C4-2B (cell line): ENCODE measurements at regions not wholly inside any gene's neighbourhood (a gene's known extent, or its start where the extent isn't known, plus 50 kb on each side); places are given as distances from the start of the nearest gene placed in this dataset.

Source experiments
- H3K27ac ChIP-seq: fragments of 450-650 bp; 2 replicates; pipeline ENCODE4 v1.5.1; 2017
- ZFX ChIP-seq: fragments of 450-650 bp; IDR thresholded peaks from 2 replicates; pipeline ENCODE4 v1.6.1; 2017
- TF ChIP-seq, protein P1 (sequence below): fragments of 450-650 bp; conservative IDR thresholded peaks from 2 replicates; pipeline ENCODE4 v1.5.1; 2017; ENCODE audit warnings: mild to moderate bottlenecking

DNA sequence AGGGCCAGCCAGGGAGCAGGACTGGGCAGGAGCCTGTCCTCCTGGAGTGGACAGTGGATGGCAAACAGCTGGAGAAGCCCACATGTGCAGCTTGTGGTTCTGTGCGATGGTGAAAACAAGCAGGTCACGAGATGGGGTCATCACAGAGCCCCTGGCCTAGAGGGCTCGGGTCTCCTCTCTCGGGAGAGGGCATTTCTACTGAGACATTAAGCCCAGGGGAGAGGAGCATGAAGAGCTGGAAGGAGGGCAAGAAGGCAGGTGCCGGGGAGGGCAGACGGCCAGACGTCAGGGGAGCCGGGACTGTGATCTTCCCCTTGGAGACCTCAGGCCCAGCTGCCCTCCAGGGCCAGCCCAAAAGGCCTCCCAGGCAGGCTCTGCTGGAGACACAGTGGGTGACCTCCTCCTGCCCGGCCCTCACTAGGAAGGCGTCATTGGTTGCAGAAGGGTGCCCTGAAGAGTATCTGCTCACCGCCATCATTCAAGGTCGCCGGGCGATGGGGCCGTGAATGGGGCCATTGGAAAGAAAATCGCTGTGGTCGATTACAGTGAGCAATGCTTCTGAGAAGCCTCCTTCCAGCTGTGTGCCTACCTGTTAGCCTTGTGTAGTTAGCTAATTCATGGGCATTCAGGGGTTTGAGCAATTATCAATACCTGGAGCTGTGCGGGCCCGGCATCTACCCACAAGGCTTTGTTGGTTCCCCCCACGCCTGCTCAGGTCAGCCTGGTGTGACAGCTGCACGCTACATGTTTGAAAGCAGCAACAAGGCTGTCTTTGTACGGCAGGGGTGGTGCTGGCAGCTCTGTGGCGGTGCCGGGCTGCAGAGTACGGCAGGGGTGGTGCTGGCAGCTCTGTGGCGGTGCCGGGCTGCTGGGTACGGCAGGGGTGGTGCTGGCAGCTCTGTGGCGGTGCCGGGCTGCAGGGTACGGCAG lies 72.3 kb upstream of the ACTRT2 start:
- TF ChIP-seq, protein P1, sequence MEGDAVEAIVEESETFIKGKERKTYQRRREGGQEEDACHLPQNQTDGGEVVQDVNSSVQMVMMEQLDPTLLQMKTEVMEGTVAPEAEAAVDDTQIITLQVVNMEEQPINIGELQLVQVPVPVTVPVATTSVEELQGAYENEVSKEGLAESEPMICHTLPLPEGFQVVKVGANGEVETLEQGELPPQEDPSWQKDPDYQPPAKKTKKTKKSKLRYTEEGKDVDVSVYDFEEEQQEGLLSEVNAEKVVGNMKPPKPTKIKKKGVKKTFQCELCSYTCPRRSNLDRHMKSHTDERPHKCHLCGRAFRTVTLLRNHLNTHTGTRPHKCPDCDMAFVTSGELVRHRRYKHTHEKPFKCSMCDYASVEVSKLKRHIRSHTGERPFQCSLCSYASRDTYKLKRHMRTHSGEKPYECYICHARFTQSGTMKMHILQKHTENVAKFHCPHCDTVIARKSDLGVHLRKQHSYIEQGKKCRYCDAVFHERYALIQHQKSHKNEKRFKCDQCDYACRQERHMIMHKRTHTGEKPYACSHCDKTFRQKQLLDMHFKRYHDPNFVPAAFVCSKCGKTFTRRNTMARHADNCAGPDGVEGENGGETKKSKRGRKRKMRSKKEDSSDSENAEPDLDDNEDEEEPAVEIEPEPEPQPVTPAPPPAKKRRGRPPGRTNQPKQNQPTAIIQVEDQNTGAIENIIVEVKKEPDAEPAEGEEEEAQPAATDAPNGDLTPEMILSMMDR, result no peak
- no peak for TF ChIP-seq ZFX

DNA sequence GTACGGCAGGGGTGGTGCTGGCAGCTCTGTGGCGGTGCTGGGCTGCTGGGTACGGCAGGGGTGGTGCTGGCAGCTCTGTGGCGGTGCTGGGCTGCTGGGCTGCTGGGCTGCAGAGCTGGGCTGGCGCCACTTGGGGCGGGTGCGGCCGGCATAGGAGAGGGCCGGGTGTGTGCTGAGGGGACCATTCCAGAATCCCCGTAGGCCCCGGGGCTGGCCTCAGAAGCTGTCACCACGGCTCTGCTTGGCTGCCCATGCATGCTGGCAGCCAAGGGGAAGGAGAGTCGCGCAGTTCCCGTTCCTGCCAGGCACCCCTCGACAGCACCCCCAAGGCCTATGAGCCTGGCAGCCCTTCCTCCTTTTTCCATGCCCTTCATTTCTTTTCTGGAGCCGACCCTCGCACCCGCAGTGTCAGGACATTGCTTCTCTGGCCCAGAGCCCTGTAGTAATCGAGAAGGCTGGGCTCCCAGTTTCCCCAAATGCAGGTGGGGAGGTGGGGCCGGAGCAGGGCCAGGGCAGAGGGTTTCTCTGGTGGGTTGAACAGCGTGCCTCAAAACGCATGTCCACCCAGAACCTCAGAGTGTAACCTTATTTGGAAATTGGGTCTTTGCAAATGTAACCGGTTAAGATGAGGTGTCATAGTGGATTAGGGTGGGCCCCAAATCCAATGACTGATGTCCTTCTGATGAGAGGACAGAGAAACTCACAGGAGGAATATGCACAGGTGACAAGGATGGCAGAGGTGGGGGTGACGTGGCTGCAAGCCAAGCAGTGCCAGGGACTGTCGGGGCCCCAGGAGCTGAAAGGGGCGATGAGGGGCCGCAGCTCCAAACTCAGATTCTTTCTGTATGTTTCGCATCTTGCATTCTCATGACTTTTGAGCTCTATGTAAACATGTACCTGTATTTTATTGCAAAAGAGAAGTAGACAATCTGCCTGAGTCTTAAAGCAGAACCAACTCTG lies 71.0 kb upstream of the ACTRT2 start:
- H3K27ac ChIP-seq, result no peak overlapping the region
- no peak for TF ChIP-seq ZFX
- TF ChIP-seq, protein P1, result no peak

More for the DNA sequence above, 72.3 kb upstream of the ACTRT2 start:
- H3K27ac ChIP-seq, result no peak overlapping the region

DNA sequence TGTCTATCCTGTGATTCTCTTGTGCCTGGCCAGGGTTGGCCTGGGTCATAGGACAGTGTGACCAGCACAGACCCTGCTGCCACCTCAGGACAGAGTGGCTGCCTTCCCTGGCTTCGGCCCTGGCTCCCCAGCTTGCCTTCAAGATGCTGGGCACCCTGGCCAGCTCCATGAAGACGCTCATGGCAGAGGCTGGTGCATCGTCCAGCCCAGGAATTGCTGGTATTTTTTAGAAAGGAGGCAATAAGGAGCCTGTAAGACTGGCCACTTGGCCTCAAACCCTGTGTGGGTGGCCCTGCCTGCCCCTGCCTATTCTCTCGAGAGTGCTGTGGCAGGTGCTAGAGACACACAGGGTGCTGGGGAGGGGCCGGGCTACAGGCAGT lies 70.4 kb upstream of the ACTRT2 start:
- no peak overlapping the region for H3K27ac ChIP-seq
- TF ChIP-seq, protein P1, result no peak
- no peak for TF ChIP-seq ZFX

DNA sequence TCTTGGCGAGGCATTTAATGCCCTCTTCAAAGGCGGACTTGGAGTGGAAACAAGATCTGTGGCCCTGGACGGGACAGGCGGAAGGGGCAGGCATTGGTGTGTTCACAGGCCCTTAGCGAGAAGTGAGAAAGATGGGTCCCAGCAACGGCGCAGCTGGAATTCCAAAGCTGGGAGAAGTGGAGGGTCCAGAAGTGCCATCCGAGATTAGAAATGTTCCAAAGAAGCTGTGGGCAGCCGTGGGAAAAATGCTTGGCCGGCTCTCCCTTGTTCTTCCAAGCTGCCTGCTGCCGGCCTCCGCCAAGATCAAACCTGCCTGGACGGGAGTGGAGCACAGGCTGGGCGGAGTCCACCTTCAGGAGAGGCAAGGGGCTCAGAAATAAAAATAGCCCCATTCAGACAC lies 69.4 kb upstream of the ACTRT2 start:
- TF ChIP-seq, protein P1, result no peak
- no peak for TF ChIP-seq ZFX
- H3K27ac ChIP-seq, result no peak overlapping the region

DNA sequence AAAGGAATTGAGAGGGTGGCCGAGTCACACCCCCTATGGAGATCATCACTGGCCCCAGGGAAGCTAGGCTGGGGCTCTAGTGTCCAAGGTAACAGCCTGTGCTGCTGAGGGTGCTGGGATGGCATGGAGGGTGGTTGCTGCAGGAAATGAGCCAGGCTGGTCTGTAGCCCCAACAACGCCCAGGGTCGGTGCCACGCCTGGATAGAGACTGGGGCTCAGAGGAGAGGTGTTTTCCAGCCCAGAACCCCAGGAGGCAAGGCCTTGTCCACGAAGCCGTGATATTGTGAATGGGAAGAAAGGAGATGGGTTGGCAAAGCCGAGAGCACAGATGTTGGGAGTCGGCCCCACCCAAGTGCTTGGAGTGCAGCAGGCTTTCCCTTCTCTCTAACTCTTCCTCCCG lies 68.9 kb upstream of the ACTRT2 start:
- H3K27ac ChIP-seq, result no peak overlapping the region
- no peak for TF ChIP-seq ZFX
- TF ChIP-seq, protein P1, result no peak

DNA sequence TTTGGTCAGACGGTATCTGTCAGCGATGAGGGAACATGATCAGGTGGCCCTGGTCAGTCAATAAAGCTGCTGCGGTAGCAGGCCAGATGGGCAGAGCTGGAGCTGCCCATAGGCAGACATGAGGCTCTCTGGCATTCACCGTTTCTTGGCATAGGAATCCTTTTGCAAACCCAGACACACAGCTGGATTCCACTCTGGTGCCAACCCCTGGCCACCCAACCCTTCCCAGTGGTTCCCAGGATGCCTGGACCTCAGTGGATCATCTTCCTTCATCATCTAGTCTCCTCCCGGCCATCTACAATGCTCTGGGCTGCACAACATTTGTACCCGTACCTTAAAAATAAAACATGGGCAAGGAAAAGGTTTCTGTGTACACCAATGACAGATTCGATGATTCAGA lies 68.3 kb upstream of the ACTRT2 start:
- no peak overlapping the region for H3K27ac ChIP-seq
- TF ChIP-seq, protein P1, result no peak
- no peak for TF ChIP-seq ZFX
